IPS DF 4.7 (cell line): ENCODE measurements at regions not wholly inside any gene's neighbourhood (a gene's known extent, or its start where the extent isn't known, plus 50 kb on each side); places are given as distances from the start of the nearest gene placed in this dataset.

Source experiments
- DNase-seq: peaks from one replicate; pipeline ENCODE4 v3.0.0-alpha.2; 2013; ENCODE audit warnings: low spot score; ENCODE audit errors: extremely low read depth

DNA sequence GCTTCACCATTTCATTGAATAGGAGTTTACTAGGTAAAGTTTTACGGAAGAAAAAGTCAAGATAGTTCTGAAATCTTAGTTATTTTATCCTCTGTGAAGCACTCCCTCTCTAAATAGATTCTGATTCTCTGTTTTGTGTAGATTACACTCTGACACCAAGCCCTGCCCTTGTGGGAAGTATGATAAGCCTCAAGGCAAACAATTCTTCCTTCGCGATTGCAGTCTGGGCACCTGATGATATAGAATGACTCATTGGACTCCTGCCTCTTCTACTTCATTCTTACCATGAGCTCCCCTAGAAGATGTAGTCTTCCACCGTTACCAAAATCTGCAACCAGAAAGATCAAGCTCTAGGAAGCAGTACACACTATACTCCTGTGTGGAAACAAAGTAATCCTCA is 626.9 kb upstream of the PTGER4 start:
- DNase-seq, result no peak

DNA sequence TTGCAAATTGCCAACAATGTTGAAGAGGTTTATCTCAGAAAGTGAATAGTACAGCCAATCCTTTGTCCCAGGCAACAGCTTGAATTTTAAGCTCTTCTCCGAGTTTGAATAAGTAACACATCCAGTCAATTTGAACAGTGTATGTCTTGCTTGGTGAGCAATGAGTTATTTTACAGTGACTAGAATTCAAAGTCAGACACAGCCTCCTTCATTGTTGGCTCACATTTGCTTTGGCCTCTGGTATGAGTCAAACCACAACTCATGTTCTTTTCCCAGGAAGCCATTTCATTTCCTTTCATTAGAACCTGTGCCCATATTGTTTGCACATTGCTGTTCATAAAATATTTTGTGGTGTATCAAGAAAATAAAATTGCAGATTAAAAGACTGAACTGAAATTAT is 622.0 kb upstream of the DAB2 start:
- no peak for DNase-seq

DNA sequence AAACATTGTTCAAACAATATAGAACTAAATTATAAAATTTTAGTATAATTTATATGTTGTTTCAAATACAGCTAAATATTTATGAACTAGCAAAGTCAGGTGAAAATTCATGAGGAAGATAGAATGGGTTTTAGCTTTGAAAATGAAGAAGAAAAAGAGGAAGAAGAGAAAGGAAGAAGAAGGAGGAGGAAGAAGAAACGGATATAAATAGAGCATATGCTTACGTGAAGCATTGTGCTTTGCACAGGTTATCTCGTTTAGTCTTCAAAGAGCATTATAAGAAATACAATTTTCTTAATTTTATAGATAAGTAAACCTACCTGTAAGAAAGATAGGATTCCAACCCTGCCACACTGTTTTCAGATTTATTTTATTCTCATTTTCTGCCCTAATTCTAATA is 620.6 kb upstream of the DAB2 start:
- DNase-seq, result no peak

DNA sequence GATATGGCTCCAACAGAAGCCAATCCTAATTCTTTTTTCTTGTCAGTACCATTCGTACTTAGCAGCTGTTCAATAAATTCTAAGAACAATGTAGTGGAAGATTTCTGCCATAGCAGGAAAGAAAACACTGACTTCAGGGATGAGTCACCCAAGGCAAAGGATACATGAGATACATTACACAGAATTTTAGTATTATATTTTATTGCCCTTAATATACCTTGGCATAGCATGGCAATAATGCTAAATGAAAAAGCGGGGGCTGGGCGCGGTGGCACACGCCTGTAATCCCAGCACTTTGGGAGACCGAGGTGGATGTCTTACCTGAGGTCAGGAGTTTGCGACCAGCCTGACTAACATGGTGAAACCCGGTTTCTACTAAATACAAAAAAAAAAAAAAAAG is 619.1 kb upstream of the DAB2 start:
- DNase-seq, result no peak

DNA sequence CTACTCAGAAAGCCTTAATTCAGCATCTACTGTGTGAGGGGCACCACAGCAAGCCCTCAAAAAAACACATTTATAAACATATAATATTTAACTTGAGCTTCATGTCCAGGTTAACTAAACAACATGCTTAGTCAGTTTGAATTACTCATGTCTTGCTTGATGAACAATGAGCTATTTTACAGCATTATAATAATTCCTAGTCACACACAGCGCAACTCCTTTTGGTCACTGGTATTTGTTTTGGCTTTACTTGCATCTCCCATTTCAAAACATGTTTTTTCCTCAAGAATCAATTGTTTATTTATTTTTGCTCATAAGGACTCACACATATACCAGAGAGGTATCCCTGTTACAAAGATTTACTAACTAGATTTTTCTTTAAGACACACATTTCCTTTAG is 616.7 kb upstream of the DAB2 start:
- no peak for DNase-seq

DNA sequence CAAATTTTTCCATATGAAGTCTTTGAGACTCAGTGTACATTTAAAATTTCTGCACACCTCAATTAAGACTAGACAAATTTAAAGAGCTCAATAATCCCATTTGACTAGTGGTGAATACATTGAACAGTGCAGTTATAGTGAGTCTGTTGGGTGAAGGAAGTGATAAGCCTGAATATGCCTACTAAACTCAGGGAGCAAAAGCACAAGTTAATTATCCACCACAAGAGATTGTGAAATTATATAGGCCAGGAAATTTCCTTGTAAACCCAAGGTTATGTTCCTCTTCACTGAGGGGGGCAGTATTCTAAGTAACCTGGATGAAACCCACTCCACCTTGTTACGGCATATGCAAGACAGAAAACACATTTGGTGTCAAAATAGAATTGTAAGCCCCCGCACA is 612.9 kb upstream of the DAB2 start:
- DNase-seq, result no peak

DNA sequence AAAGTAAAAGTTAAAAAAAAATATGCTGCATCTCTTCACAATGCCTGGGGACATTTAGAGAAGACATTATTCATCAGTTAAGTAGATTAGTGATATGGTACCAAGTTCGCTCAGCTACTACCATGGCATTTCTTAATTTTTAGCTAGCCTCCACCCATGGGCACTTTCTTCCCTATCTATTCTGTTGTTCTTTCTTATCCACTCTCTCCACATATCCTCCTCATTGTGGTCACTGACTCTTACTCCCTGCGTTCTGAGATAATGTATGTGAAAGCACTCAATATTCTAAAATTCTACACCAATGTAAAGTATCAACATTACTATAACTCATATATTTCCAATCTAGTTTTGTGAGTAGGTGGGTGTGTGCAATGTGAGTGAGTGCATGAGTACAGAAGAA is 609.7 kb upstream of the DAB2 start:
- no peak for DNase-seq

DNA sequence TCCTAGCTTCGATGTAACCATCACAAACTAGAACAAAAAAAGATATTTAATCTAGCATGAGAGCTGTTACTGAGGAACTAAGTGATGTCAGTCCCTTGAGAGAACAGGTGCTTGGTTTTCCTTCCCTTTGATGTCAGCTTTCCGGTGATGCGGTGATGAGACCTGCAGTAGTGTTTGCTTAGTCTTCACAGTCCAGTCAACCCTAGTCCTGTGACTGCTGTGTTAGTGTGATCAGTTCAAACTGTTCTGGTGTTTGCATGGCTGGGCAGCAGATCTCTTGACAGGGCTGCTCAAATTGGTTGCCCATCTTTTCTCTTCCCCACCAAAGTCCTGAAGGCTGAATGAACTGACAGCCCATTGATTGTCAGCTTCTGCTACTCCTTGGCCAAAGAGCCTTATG is 608.6 kb upstream of the DAB2 start:
- DNase-seq, result no peak

DNA sequence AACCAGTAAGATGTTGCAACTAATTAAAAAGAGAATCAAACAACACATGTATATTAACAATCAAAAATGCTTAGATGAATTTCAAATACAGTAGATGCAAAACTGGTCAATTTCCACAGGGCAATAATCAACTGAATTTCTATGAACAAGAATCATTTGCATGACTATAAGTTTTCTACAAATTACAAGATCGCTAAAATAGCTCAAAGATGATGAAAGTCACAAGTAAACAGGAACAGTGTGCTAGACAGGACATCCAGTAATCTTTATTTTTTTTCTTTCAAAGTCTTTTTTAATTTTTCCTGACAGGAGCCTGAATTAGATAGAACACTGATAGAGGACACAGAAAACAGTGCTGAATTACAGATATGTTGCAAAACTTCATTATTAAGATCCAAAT is 608.2 kb upstream of the DAB2 start:
- no peak for DNase-seq

DNA sequence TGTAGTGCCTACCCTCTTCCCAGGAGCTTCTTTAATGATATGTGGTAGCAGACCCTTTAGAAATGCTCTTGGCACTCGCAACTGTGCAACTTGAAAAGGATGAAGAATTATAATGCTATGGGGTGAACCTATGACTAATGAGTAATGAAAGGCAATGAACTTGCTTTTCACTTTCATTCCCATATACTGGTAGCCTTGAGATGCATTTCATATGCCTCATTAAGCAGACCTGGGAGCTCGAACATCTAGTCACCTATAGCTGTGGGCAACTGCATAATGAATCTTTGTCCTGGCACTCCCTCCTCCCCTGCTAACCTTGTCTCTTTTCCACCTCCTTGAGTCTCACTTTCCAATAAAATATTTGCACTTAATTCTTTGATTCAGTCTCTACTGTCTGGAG is 605.9 kb upstream of the DAB2 start:
- no peak for DNase-seq

DNA sequence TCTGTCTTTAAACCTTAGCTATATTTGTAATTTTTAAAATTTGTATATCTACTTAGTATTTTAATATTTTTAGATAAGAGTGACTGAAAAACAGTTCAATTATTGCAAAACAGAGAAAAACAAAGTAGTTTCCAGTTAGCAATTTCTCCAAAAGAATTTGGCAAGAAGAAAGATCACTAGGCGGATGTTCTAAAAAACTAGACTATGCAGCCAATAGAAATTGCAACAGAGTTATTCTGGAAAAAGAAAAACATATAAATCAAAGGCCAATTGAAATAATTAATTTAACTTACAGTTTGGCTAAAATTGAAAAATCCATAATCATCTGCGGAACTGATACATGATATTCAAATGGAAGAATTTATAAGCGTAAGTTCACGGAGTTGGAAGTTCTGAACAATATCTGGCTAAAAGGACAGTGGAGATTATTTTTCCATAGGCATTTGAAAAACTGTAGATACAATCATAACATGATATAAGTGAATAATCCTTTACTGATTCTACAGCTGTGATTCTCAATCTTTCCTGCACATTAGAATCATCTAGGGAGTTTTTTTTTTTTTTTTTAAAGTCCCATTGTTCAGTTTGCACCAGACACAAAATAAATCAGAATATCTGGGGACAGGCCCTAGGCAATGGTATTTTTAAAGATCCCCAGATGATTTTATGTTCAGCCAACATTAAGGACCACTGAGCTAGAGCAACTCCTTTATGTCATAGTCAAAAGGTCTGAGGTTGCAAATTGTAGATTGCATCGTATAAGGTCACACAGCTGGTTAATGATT is 605.1 kb upstream of the DAB2 start:
- DNase-seq, result no peak

DNA sequence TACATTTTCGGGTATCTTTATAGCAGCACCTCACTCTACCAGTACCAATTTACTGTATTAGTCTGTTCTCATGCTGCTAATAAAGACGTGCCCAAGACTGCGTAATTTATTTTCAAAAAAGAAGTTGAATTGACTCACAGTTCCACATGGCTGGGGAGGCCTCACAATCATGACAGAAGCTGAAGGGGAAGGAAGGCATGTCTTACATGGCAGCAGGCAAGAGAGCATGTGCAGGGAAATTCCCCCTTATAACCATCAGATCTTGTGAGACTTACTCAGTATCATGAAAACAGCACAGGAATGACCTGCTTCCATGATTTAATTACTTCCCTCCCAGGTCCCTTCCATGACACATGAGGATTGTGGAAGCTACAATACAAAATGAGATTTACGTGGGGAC is 602.6 kb upstream of the DAB2 start:
- DNase-seq, result no peak

DNA sequence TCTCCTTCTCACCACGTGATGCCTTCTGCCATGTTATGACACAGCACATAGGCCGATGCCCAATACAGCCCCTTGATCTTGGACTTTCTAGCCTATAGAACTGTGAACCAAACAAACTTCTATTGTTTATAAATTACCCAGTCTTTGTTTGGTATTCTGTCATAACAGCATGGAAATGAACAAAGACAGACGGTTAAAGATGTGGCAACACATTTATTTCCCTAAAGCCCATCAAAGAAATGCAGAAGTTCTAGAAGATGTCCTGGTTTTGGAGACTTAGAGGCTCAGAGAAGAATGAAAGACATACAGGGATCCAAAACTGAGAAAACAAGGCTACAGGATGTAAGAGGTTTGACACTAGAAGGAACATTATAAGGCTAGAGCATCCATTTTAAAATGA is 600.8 kb upstream of the DAB2 start:
- DNase-seq, result no peak

DNA sequence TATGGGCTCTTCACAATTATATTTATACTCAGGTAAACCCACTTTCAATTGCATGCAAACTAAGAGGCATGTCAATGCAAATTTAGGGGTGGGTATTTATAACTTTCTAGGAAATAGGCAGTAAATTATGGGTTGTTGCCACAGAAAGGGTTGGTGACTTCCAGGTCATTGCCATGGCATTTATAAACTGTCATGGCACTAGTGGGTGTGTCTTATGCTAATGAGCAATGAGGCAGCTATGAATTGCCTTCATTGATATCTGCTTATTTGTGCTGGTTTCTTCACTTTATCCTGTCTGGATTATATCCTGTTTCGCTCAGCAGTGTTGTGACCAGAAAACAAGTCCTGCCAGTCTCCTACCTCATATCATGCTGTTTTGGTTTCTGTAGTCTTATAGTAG is 597.3 kb upstream of the DAB2 start:
- DNase-seq, result no peak

DNA sequence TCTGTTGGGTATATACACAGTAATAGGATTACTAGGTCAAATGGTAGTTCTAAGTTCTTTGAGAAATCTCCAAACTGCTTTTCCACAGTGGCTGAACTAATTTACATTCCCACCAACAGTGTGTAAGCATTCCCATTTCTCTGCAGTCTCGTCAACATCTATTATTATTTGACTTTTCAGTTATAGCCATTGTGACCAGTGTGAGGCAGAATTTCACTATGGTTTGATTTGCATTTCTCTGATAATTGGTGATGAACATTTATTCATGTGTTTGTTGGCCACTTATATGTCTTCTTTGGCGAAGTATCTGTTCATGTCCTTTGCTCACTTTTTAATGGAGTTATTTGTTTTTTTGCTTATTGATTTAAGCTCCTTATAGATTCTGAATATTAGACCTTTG is 596.2 kb upstream of the DAB2 start:
- no peak for DNase-seq

DNA sequence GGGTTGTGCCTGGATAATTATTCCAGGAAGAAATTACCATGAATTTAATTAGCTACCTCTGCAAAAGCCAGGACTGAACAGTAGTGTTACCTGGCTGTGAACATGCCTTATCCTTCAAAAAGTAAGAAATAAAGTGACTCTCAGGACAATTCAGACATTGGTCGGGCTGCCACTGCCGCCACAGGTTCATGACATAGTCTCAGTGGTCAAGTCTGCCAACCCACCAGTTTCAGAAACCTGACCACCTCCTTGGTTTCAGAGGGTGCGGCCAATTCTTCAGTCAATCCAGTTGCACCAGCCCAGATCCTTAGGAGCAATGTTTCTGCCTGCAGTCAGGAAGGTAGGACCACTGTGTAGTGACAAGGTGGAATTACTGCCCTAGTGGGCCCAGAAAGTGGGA is 593.1 kb upstream of the DAB2 start:
- no peak for DNase-seq

DNA sequence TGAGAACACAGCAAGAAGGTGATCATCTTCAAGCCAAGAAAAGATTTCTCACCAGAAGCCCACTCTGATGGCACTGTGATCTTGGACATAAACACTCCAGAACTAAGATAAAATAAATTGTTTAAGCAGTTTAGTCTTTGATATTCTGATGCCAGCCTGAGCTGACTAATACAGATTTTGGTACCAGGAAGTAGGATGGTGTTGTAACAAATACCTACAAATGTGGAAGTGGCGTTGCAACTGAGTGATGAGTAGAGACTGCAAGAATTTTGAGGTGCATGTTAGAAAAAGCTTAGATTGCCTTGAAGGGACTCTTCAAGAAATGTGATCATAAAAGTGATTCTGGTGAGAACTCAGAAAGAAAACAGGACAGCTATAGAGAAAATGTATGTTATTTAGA is 592.4 kb upstream of the DAB2 start:
- no peak for DNase-seq

DNA sequence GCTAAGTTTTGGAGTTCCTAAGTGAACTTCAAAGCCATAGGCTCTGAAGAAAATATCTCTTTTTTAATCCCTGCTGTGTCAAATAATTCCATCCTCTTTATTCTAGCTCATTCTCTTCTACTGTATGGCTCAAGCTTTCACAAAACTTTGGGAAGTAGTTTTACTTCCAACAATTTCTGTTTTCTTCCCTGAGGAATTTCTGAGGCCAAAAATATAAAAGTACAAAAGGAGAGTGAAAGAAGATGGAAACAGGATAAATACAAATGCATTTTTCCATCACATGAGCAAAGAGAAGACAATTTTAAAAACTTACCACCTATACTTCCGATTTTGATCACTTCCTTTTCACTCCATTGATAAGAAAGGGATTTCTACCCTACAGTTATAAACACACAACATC is 585.7 kb upstream of the DAB2 start:
- DNase-seq, result no peak

DNA sequence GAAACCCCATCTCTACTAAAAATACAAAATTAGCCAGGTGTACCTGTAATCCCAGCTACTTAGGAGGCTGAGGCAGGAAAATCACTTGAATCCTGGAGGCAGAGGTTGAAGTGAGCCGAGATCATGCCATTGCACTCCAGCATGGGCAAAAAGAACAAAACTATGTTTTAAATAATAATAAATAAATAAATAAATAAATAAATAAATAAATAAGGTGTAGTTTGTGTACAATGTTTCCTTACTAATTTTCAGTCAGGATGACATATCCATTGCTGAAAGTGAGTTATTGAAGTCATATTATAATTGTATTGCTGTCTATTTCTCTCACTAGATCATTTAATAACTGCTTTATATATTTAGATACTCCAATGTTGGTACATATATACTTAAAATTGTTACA is 581.5 kb upstream of the DAB2 start:
- DNase-seq, result no peak

DNA sequence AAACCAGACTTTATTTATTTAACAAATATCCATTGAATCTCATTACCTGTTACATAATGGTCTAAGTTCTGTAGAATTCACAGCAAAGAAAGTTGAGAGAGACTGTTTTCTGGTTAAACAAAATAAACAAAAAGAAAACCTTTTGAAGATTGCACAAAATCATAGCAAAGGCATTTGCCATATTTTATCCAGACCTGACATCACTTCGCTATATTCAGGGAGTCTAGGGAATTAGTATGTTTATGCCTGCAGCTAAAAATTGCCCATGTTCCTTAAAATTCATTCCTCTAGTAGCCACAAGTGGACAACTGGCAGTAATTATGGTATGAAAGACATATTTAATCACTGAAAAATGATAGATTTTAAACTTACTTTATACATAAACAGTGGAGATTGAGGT is 577.0 kb upstream of the DAB2 start:
- no peak for DNase-seq

DNA sequence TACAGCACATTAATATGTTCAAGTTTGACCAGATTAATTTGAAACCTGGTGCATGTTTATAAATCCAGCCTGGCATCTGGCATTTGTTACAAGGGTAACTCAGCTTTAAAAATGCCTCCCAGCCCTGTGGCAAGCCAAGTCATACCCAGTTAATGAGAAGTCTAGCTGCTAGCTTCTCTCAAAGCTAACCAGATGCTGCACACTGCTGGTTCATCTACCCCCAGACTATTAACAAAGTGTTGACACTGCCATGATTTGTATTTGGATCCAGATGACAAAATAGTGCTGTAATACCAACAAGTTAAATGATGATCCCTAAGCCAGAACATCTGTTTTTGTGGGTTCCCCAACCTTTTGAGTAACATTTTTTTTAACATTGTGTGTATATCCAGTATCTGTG is 573.7 kb upstream of the DAB2 start:
- DNase-seq, result no peak

DNA sequence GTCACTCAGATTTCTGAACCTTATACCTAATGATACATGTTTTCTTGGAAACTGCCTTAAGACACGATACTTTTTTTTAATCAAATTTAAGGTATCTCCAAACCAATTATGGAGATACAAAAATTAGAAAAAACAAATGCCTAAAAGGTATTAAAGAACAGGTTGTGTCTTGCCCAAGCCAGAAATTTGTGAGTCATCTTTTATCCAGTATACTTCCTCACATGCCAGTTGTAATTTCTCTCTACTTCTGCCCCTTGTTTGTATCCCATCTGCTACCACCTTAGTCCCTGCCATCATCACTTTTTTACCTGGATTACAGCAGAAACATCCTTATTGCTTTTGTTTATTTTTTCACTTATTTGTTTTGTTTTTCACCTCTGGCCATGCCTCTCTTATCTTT is 571.2 kb upstream of the DAB2 start:
- DNase-seq, result no peak

DNA sequence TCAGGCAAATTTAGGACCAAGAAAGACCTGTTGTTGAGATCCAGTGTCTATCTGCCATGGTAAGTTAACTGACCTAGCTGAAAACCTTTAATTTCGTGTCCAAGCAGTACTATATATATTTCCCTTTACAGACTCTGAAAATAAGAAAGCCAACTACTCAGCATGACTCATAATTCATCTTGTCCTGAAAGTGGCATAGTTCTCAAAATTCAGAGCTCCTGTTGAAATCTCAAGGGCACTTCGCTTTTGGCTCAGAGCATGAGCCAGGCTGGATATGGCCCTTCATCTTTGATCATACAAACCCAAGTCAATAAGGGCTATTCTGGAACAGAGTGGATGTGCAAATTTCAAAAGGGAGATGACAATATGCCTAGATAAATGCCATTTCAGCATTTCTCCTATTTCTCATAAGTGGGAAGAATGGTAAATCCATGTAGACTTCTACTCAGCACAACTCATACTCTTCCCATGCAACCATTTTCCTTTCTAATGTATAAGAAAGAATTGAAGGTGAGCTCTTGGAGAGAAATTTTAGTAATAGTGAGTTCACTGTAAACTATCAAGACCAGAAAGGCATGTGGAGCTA is 567.9 kb upstream of the DAB2 start:
- DNase-seq, result no peak

DNA sequence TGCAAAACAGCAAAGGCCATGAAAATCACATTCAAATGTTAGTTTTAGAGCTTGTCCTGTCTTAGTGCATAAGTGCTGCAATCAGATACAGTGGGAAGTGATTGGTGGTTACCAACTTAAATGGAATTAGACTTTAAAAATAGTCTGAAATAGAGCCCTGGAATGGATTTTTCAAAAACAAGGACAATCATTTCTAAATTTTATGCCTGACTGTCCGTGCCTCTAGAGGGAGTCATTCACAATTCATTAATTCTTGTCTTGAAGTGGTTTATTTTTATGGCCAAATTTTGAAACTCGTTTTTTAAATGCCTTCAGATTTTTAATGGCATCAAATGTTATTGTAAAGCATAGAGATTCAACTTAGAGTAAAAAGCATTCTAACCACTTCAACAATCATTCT is 561.8 kb upstream of the DAB2 start:
- no peak for DNase-seq
